ENCODE measurements at regions not wholly inside any gene's neighbourhood (a gene's known extent, or its start where the extent isn't known, plus 50 kb on each side); places are given as distances from the start of the nearest gene placed in this dataset.

DNA sequence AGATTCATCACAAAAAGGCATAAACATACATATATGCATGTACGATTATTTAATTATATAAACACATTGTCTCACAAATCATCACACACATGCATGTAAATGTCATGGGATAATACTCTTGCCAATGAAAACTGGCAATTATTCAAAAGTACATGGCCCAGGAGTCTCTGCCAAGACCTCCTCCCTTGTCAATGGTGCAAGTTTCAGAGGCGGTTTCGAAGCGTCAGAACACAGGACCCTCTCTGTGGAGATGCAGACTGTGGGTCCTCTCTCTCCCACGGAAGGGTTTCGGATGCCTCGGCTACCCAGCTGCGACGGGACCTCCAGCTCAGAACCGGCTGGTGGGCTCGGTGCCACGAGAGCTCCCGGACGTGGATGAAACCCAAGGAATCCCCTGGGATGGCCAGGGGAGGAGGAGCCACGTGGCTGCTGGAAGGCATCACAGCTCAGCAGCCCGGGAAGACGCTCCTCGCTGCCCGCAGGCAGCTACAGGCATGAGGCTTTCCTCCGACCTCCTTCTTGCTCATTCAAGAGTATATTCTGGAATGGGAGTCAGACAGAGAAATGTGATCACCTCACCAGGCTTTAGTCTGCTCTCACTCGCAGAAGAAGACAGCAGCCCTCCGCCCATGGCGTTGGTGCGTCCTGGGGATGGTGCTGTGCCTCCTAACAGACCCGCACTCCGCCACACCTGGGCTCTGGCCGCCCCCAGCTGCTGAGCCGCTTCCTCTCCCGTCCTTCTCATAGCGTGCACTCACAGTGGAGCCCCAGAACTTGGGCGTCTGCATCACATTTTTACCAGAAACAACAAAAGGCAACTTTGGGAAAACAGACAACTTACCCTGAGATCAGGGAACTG is 308.8 kb downstream of the IRX2 start (continued):
- TF ChIP-seq, protein P1, sequence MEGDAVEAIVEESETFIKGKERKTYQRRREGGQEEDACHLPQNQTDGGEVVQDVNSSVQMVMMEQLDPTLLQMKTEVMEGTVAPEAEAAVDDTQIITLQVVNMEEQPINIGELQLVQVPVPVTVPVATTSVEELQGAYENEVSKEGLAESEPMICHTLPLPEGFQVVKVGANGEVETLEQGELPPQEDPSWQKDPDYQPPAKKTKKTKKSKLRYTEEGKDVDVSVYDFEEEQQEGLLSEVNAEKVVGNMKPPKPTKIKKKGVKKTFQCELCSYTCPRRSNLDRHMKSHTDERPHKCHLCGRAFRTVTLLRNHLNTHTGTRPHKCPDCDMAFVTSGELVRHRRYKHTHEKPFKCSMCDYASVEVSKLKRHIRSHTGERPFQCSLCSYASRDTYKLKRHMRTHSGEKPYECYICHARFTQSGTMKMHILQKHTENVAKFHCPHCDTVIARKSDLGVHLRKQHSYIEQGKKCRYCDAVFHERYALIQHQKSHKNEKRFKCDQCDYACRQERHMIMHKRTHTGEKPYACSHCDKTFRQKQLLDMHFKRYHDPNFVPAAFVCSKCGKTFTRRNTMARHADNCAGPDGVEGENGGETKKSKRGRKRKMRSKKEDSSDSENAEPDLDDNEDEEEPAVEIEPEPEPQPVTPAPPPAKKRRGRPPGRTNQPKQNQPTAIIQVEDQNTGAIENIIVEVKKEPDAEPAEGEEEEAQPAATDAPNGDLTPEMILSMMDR (IDR thresholded peaks at IDR 0.05 in 2 of 3, conservative IDR thresholded peaks at IDR 0.05 in 1 of 3; ENCODE audit: borderline replicate concordance in 1 of 3, insufficient read depth in 1 of 3, low read depth in 2 of 3, low read length in 2 of 3): no peak
- no peak for TF ChIP-seq POLR2A (IDR thresholded peaks at IDR 0.05; ENCODE audit: borderline replicate concordance, extremely low read depth, insufficient read depth, insufficient read length)
- TF ChIP-seq YY1 (IDR thresholded peaks at IDR 0.05; ENCODE audit: extremely low read depth, insufficient replicate concordance, low read depth, low read length): no peak
- TF ChIP-seq RAD21 (IDR thresholded peaks at IDR 0.05; ENCODE audit: low read depth): no peak
- no peak for TF ChIP-seq ZFX (IDR thresholded peaks at IDR 0.05)

DNA sequence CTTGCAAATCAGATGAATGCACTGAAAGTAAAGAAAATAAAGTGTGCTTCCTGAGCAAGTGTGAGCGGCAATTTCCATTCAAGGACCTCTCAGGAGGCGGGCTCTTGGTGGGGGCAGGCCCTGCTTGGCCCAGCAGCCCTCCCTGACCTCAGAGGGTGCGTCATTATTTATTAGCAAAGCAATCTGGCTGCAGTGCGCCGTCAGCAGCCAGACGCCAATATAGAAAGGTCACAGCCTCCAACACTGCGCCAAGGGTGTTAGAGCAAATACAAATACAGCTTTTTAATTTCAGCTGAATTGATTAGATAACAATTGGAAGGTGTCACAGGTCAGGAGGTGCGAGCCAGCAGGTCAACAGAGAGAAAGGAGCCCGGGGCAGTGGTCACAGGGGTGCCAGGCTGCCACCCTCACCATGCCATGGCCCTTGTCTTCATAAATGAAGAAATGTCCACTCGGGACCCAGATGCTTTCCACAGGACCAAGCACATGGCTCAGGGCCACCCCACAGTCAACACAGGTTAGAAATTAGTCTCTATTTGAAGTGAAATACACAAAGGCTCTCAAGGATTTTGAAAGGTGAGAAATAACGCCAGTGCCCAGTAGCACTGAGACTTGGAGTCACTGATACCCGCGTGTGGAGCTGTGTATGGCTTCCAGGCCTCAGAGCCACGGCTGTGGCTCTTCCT is 309.8 kb downstream of the IRX2 start:
- H4K20me1 ChIP-seq (ENCODE audit: insufficient read depth): no peaks in the 10 kb centered on the region
- no peak overlapping the region for H3K27ac ChIP-seq (ENCODE audit: low read depth, low read length)
- no TSS peak for BruUV-seq (replicated peaks)
- ChIA-PET POLR2A (no interaction called here), CTCF (no interaction called here), RAD21 (ENCODE audit: low non-redundant PET in 1 of 2, low total read pairs in 2 of 2, uncharacterized antibody in 2 of 2, unreplicated experiment in 2 of 2) (no interaction called here)
- no peaks in the 10 kb centered on the region for H3K27me3 ChIP-seq (ENCODE audit: insufficient read depth, low read length)
- H3K4me3 ChIP-seq (replicated peaks in 1 of 2; ENCODE audit: low read depth in 1 of 2, low read length in 2 of 2): no peak overlapping the region
- ATAC-seq: no peak
- intact Hi-C loops (cut with micrococcal nuclease): no loop called here
- H3K36me3 ChIP-seq (ENCODE audit: control insufficient read depth in 1 of 2, insufficient read depth in 2 of 2, low read length in 2 of 2): no peaks in the 10 kb centered on the region
- no peaks in the 10 kb centered on the region for H3K79me2 ChIP-seq (ENCODE audit: insufficient read depth, low read length)
- H3K9me3 ChIP-seq (ENCODE audit: control insufficient read depth in 1 of 2, insufficient read depth in 1 of 2, low read depth in 1 of 2, low read length in 2 of 2): peaks cover 5 to 19% of the 10 kb centered on the region in 2 experiments; a peak in 2 of 4 replicates
- no peaks in the 10 kb centered on the region for H3K9me2 ChIP-seq (ENCODE audit: insufficient read depth)
- DNase-seq (ENCODE audit: low read depth, low spot score): no peak
- no peaks in the 10 kb centered on the region for H3K4me1 ChIP-seq (ENCODE audit: control insufficient read depth in 1 of 2, insufficient read depth in 2 of 2, low read length in 2 of 2)
- no peak overlapping the region for H2AFZ ChIP-seq (ENCODE audit: low read depth, low read length, poor library complexity, severe bottlenecking)
- H3K9ac ChIP-seq (ENCODE audit: low read length): no peak overlapping the region
- no peak overlapping the region for H3K4me2 ChIP-seq (ENCODE audit: low read length)
- no peak for TF ChIP-seq SRF (IDR thresholded peaks at IDR 0.05; ENCODE audit: low read depth)
- no peak for TF ChIP-seq TCF7L2 (IDR thresholded peaks at IDR 0.05; ENCODE audit: borderline replicate concordance, extremely low read depth, insufficient read depth, insufficient read length)
- TF ChIP-seq CEBPB (IDR thresholded peaks at IDR 0.05; ENCODE audit: low read depth): no peak
- no peak for TF ChIP-seq YY1 (IDR thresholded peaks at IDR 0.05; ENCODE audit: extremely low read depth, insufficient replicate concordance, low read depth, low read length)
- TF ChIP-seq, protein P2, sequence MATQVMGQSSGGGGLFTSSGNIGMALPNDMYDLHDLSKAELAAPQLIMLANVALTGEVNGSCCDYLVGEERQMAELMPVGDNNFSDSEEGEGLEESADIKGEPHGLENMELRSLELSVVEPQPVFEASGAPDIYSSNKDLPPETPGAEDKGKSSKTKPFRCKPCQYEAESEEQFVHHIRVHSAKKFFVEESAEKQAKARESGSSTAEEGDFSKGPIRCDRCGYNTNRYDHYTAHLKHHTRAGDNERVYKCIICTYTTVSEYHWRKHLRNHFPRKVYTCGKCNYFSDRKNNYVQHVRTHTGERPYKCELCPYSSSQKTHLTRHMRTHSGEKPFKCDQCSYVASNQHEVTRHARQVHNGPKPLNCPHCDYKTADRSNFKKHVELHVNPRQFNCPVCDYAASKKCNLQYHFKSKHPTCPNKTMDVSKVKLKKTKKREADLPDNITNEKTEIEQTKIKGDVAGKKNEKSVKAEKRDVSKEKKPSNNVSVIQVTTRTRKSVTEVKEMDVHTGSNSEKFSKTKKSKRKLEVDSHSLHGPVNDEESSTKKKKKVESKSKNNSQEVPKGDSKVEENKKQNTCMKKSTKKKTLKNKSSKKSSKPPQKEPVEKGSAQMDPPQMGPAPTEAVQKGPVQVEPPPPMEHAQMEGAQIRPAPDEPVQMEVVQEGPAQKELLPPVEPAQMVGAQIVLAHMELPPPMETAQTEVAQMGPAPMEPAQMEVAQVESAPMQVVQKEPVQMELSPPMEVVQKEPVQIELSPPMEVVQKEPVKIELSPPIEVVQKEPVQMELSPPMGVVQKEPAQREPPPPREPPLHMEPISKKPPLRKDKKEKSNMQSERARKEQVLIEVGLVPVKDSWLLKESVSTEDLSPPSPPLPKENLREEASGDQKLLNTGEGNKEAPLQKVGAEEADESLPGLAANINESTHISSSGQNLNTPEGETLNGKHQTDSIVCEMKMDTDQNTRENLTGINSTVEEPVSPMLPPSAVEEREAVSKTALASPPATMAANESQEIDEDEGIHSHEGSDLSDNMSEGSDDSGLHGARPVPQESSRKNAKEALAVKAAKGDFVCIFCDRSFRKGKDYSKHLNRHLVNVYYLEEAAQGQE (IDR thresholded peaks at IDR 0.05; ENCODE audit: low read depth): no peak
- no peak for TF ChIP-seq ZFX (IDR thresholded peaks at IDR 0.05)
- TF ChIP-seq ELF1 (IDR thresholded peaks at IDR 0.05; ENCODE audit: borderline replicate concordance, low read depth): no peak
- no peak for TF ChIP-seq POLR2A (IDR thresholded peaks at IDR 0.05; ENCODE audit: borderline replicate concordance, extremely low read depth, insufficient read depth, insufficient read length)
- TF ChIP-seq CBX3 (IDR thresholded peaks at IDR 0.05; ENCODE audit: low read depth): no peak
- TF ChIP-seq EGR1 (IDR thresholded peaks at IDR 0.05; ENCODE audit: low read depth): no peak
- no peak for TF ChIP-seq FOSL1 (IDR thresholded peaks at IDR 0.05; ENCODE audit: low read depth)
- no peak for TF ChIP-seq ZNF274 (IDR thresholded peaks at IDR 0.05; ENCODE audit: low read depth, low read length)
- TF ChIP-seq, protein P3, sequence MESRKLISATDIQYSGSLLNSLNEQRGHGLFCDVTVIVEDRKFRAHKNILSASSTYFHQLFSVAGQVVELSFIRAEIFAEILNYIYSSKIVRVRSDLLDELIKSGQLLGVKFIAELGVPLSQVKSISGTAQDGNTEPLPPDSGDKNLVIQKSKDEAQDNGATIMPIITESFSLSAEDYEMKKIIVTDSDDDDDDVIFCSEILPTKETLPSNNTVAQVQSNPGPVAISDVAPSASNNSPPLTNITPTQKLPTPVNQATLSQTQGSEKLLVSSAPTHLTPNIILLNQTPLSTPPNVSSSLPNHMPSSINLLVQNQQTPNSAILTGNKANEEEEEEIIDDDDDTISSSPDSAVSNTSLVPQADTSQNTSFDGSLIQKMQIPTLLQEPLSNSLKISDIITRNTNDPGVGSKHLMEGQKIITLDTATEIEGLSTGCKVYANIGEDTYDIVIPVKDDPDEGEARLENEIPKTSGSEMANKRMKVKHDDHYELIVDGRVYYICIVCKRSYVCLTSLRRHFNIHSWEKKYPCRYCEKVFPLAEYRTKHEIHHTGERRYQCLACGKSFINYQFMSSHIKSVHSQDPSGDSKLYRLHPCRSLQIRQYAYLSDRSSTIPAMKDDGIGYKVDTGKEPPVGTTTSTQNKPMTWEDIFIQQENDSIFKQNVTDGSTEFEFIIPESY (IDR thresholded peaks at IDR 0.05; ENCODE audit: extremely low read depth, insufficient replicate concordance, low read length): no peak
- TF ChIP-seq SP1 (IDR thresholded peaks at IDR 0.05; ENCODE audit: low read depth): no peak

Data from HCT116 (cell line).